NCI-H526 (cell line): ENCODE measurements at regions not wholly inside any gene's neighbourhood (a gene's known extent, or its start where the extent isn't known, plus 50 kb on each side); places are given as distances from the start of the nearest gene placed in this dataset.
A peak's percentile ranks its signal among the peaks of the same experiment; 100 is the strongest.

Experiments used
- DNase-seq, 2 experiments: peaks; one replicate each; lab custom pipeline; 2025; lab: John Stamatoyannopoulos, UW

DNA sequence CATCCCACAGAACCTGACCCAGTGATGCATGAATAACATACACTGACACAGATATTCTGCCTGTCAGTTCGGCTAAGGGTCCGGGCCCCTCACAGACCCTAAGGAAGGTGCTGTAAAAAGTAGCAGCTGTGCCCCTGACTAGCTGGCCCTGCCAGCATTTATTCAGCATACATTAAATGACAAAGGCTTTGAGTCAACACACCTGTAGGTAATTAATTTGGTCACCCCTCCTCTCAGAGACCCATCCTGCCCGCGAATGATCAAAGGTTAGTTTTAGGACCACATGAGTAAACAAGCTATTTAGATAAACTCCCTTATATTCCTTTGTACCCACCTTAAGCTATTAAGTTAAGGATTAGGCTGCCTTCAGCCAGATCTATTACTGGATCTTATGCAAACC lies 429.0 kb upstream of the NWD2 start:
- no peak for DNase-seq

- no peak for DNase-seq
Measured at GRCh38 chr4:36823199-36823967, 421.2 kb upstream of the NWD2 start.

DNA sequence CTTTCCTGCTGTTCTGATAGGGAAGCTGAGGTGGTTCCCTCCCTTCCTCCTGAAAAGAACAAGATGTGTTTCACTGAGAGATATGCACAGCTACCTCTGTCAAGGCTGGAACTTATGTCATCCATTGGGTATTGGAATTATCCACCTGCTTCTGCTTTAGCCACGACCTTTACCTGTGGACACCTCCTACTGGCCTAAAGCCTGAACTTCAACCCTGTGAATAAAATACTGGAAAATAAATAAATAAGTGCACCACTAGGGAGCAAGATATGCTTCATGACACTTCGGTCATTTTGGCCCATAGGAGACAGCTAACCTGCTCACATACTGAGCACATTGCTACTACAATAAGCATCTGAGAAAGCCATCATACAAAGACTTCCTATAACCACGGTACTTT lies 419.9 kb upstream of the NWD2 start:
- DNase-seq, result peak in 1 of 2 experiments; percentile 34

DNA sequence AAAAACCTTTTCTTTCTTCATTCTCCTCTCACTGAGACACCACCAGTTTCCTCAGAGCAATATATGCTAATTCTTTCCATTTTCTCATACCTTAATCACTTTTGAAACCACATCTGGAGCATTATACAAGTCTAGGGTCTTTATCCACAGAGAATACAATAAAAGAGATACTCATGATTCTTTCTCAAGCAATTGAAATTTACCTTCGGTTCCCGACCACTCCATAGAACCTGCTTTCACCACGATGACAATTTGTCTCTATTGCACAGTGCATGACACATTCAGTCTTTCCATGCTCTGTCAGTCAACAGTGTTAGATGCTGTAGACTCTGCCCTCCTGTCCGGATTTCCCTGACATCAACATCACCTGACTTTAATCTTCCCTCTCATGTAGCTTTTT lies 409.3 kb upstream of the NWD2 start:
- no peak for DNase-seq

DNA sequence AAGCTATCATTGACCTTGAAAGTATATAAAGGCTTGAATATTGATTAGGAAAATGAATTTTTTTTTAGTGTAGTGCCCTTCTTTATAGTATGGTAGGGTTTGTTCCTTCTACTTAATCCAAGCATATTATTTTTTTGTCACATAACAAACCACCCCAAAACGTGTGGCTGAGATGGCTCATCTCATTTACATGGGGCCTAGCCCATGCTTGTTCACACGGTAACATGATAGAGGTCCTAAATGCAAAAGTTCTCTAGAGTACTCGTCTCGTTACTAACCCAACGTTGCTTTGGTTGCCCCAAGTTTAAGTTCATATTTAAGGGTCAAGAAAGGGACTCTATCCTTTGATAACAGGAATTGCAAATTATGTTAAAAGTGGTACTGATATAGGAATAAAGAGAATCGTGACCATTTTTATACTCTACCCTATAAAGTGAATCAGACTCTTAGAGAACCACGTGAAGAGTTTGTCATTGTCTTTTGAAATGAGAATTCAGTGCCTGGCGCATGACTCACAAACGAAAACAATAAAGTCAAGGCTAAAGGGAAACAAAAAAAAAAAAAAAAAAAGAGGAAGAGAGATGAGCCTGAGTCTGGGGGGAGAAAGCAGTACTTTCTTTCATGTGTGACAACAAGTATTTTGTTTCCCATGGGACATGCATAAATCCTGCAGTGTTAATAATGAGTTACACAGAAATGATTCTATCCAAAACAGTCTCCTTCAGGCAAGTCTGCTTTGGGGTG lies 402.8 kb upstream of the NWD2 start:
- no peak for DNase-seq

- no peak for DNase-seq
Measured at GRCh38 chr4:36844448-36844847, 400.1 kb upstream of the NWD2 start.

- DNase-seq, result no peak
Measured at GRCh38 chr4:36852856-36853255, 391.7 kb upstream of the NWD2 start.

- no peak for DNase-seq
Measured at GRCh38 chr4:36854554-36854953, 390.0 kb upstream of the NWD2 start.

- no peak for DNase-seq
Measured at GRCh38 chr4:36863601-36864000, 380.9 kb upstream of the NWD2 start.

DNA sequence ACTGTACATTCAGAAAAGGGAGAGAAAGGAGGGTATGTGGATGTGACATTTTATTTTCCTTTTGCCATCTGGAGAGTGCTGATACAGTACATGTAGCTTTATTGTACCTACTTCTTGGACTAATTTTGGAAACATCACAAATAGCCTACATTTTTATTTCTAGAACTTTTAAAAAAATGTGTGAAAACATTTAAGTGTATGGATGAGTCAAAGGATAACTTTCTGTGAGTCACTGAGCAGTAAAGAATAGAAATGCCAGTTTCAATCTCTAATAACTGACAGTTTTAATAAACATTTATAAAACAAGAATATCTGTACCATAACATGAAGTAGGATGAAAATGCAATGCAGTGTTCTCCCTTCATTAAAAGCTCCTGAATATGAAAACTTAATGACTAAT lies 374.4 kb upstream of the NWD2 start:
- no peak for DNase-seq

GRCh38 chr4:36872679-36873078 lies 371.9 kb upstream of the NWD2 start:
- DNase-seq, result no peak

DNA sequence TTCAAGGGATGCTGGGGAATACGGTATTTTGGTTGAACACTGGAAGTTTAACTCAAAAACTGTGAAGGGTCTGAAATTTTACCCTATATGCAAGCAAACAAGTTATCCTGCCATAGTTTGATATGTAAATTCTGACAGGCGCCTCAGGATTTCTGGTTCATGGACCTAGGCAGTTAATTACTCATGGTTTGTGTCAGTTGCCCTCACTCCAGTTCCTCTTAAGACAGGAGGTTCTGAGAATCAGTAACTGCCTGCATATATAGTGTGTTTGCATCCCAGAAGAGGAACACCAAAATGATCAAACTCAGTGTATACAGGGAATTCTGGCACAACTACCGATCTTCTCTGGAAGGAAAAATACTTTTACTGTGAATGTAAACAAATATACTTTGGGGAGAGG lies 360.4 kb upstream of the NWD2 start:
- no peak for DNase-seq

- DNase-seq, result no peak
Measured at GRCh38 chr4:36891971-36892370, 352.6 kb upstream of the NWD2 start.

DNA sequence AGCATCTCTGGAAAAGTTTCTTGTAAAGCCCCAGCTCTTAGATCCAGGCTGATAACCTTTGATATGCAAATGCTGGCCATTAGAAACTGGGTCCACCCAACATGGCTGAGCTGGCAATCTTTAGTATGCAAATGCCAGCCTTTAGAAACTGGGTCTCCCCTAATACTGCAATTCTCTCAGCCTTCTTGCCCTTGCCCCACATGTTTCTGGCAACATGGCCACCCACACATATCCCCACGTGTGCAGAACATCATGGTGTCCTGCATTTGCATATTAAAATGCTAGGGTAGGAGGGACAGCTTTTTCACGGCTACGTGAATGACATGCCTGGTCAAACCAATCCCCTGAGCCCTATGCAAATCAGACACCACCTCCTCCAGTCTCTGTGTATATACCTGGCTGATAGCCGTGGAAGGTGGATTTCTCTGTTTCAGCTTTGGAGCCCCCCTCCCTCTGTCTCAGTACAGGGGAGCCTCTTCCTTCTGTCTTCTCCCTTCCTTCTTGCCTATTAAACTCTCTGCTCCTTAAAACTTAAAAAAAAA lies 344.0 kb upstream of the NWD2 start:
- peak; percentile 2 to 6 for DNase-seq

GRCh38 chr4:36904823-36905222 lies 339.7 kb upstream of the NWD2 start:
- no peak for DNase-seq

- DNase-seq, result no peak
Measured at GRCh38 chr4:36914106-36914505, 330.4 kb upstream of the NWD2 start.

GRCh38 chr4:36915717-36916116 lies 328.8 kb upstream of the NWD2 start:
- DNase-seq, result no peak

DNA sequence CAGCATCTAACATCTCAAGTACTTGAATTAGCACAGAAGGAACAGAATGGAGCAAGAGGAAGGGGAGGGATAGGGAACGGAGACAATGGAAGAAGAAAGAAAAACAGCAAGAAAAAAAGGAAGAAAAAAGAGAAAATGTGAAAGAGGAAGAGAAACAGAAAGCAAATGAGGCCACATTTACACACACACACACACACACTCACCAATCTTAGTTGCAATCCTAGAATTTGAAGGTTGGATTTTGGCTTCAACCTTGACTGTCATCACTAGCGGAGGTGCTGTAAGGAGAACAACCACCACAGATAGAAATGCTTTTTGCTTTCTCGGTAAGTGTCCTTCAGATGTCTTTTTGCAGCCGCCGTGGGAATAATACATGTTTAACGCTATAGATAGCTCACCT lies 327.1 kb upstream of the NWD2 start:
- no peak for DNase-seq

DNA sequence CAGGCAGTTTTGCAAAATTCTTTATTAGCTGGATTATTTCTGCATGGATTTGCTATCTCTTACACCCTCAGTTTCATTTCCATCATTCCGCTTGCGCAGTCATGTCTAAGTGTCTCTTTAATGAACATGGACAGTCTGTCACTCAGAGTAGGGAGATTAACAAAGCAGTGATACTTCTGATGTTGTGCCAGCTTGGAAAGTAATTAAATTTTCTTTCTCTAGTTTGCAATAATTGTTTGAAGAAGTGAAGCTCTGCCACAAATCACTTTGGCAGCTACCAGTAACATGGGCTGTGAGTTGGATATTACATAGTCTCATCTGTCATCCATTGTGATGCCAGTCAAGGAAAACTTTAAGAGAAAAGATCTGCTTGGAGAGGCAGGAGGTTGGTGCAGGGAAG lies 324.8 kb upstream of the NWD2 start:
- DNase-seq, result no peak

DNA sequence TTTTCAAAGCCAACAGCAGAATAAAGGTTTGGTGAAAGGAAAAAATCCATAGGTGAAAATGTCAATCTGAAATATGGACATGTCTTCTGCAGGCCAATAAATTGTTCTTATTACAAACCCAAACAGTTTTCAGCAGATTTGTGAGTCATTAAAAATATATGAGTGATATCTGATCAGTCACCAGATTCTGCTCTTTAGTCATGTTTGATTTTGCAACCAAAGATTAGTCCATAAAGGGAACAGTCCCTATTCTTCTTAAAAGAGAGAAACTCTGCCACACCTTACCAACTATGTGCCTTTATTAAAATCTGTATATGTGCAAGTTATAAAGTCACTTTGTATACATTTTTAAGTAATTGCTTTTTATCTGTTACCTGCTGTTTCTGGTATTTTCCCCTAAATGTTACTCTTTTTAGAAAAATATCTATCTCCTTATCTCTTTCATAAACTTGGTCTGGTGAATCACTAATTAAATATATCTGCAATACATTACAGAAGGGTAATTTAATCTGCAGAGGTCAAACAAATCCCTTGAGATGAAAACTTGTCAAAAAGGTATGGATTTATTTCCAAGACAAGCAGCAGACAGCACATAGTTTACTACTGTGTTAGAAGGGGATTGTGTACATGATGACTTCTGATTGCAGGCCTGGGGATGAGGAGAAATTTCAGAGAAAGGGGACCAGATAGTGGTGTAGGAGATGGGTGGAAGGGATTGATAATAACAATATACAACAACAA lies 322.9 kb upstream of the NWD2 start:
- DNase-seq, result no peak

DNA sequence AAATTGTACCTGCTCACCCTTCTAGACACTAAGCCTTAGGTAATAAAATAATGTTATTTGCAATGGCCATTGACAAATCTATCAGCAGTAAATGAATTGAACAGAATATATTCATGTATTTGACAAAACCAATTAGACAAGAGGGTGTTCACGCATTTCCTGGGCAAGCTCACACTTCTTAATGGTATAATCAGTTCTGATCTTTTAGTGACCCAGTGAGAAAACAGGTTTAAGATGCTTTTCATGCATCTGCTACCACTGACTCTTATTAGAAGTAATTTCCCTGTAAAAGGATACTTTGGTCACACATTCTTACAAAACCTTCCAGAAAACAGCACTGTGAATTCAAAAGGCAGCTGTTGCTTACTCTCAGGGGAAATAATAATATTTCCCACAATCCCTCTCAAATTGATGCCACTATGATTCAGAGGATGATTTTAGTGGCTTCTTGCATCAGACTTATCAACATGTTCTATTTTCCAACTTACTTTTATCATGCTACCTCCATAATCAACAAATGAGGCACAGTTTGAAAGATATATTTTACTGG lies 313.9 kb upstream of the NWD2 start:
- no peak for DNase-seq

GRCh38 chr4:36944232-36944631 lies 300.3 kb upstream of the NWD2 start:
- peak; percentile 28 to 40 for DNase-seq
